ENCODE measurements at regions not wholly inside any gene's neighbourhood (a gene's known extent, or its start where the extent isn't known, plus 50 kb on each side); places are given as distances from the start of the nearest gene placed in this dataset.

DNA sequence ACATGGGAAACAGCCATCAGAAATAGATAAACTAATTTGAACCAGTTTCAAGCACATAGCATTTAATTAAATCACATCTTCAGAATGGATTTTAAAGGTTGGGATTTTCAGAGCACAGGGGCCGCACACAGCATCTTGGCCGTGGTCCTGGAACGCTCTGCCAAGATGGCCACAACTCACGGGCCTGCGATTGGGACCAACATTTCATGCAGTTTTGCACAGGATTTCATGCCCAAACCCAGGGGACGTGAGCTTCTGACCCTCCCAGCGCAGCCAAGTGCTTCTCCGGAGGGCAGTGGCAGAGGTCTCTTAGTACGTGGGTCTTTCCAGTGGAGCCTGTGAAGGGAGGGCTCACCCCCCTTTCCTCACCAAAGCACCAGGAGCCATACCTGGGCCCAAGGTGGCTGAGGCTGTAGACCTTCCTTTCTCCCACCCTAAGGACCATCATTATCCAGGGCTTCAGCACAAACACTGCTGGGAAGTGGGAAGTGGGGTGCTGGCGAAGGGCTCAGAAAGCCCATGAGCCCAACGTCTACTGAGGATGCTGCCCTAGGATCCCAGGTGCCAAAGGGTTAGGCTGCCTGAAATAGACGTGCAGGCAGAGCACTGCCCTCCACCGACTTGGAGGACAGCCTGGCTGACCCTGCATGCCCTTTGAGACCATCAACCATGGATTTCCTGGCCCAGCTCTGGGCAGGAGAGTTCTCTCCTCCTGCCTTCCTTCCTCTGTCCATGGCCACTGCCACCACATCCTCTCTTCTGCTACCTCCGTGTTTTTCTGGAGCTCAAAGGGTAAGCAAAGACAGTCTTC lies 611.2 kb upstream of the MGMT start:
- no peak for DNase-seq (ENCODE audit: low read depth)

DNA sequence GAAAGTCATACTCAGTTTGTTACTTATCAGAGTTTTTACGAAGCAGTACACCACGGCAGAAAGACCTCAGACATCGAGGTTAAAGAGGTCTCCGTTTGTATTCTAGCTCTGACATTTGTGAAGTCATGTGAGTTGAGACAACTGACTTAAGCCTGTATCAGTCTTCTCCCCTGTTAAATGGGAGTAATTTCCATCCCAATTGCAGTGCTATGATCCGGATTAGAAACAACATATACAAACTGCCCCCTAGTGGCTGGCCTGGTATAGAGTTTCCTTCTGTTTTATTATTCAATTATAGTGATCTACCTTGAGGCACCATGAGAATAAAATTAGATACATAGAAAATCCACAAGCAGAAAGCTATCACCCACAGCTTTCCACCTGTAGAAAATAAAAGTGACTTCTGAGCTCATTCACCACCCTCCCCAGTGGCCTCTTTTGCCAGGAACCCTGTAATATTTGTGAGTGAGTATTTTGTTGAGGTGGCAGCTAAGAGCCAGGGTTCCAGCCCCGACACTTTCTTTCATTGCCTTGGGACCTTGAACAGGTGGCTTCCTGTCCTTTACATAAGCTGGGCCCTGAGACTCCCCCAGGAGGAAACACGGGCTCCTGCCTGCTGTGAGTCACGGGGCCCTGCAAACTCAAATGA lies 607.2 kb upstream of the MGMT start:
- DNase-seq (ENCODE audit: low read depth) = no peak

DNA sequence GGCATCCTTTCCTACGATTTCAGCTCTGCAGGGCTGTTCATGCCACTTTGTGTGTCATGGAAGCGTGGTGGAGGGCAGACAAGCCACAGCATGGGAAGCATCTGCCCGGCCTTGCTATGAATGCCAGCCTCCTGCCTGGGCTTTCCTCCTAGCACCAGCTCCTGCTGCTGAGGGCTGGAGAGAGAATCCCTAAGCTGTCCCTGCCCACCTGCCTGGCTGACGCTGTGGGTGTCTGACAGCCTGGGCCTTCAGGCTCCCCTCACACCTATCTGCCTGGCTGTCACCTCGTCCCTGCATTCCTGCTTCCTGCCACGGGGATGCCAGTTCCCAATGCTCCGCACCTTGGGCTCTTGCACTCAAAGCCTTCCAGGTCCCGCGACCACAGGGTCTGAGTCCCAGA lies 606.5 kb upstream of the MGMT start:
- no peak for DNase-seq (ENCODE audit: low read depth)

DNA sequence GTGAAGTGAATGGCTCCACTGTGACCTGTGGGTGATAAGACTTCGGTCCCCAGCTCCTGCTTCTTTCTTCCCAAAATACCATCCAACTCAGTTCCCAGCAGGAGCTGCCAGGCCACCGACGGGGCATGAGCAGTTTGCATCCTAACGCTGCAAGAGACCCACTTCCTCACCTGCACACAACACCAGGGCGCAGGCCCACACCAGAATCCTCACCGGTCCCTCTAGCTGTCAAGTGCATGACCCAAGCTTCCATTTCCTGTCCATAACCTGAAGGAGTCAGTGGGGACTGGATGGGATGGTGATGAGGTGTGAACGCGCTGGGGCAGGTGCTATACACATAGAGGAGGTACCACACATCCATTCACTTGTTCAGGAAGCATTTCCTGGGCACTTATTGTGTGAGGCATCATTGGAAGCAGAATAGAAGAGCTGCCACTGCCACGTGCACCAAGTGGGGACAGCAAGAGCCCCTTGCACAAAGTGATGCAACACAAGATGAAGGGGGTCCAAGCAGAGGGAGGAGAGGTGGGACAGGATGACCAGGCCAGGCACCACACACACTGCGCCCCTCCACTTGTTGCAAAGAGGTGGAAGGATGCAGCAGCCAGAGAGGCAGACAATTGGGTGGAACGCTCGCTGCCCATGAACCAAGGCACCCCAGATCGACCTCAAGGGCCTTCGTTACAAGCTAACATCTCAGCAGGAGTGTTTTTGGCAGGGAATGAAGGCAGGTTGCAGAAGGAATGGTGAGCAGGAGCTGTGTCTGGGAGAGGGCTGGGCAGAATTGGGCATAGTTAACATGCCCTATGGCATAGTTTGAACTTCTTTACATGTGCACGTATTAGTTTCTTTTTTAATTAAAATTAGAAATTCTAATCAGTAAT lies 605.8 kb upstream of the MGMT start:
- no peak for DNase-seq (ENCODE audit: low read depth)

DNA sequence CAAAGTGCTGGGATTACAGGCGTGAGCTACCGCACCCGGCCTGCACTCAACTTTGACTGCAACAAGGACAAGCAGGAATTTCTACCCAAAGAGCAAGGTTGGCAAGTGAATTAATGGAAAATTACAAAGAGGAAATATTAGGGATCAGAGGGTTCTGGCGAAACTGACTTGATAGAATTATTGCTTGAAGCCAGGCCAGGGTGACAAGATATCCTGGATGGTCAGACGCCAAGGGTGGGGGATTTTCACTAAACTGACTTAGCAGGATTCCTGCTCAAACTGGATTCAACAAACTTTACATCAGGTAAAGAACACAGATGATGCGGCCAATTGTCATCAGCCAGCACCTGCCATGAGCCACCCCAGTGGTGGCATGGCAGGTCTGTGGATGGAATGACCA lies 603.6 kb upstream of the MGMT start:
- no peak for DNase-seq (ENCODE audit: low read depth)

DNA sequence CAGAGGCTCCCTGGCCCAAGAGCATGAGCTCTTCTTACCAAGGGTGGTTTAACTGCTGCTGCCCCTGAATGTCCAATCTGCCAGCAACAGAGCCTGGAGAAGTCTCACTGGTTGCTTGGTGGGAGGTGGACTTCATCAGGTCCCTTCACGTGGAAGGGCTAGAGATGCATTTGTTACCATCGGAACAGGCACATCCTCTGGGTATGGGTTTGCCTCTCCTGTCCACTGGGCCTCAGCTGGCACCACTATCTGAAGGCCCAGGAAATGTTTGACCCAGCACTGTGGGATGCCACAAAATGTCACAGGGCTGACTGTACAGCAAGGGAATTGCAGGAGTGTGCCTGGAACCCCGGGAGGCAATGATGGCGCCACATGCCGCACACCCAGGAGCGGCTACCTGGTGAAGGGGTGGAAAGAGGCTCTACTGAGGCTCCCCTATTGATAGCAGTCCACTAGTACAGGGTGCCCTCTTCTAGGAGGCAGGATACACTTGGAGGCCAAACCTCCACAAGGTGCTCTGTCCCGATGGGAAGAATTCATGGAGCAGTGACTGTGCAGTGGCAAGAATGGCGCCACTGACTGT lies 603.1 kb upstream of the MGMT start:
- no peak for DNase-seq (ENCODE audit: low read depth)

DNA sequence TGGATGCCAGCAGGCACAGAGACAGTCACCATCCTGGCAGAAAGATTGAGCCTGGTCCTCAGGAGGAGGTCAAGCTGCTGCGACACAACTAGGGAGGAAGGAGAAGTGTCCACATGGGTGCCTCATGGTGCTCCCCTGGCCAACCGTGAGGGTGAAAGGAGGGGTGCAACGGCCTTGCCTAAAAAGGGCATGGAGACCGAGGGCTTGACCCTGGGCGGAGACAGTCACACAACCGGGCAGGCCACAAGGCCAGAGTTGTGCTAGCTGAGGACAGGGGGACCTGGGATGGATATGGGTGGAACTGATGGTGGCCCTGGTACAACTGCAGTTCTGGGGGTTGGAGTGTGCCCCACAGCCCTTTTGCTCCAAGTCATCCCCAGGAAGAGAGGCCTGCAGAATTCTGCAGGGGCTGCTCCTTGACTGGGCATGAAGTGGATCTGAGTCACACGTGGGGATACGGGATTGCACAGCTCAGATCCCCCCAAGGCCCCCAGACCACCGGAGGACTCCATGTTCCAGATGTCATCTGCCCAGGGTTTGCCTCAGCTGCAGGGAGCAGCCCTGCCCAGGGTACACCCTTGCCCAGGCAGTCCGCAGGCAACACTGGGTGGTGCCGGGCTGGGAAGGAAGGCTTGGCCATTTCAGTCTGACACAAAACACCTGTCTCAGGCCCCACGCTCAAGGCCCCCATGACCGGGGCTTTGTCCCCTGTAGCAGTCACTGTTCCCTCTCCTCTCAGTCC lies 602.3 kb upstream of the MGMT start:
- no peak for DNase-seq (ENCODE audit: low read depth)

DNA sequence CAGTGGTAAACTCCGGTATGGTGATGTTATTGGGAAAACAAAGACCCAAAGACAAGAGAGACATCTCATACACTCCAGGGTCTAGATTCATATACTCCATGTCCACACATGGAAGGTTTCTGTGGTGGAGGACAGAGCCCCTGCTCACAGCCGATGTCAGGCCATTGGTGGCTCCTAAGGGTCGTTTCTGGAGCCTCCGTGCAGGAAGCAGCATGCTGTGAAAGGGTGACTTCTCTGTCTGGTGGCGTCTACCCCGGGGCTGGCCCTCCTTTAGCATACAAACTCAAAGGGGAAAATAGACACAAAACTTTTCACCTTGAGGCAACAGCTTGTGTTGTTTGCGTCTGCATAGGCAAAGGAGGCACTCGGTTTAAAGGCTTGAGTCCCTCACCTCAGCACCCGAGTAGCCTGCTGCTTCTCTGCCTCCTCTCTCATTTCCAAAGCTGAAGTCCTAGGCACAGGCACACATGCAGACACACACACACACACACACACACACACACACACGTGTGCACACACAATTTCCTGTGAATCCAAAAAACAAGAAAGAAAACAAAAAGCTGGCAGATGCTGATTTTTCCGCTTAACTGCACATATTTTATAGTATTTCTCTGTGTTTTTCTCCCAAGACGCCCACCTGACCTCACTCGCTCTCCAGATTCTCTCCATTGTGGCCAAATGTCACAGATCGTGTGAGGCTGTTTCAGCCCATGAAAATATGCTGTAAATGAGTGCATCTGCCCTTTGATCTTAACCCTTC lies 601.4 kb upstream of the MGMT start:
- no peak for DNase-seq (ENCODE audit: low read depth)

DNA sequence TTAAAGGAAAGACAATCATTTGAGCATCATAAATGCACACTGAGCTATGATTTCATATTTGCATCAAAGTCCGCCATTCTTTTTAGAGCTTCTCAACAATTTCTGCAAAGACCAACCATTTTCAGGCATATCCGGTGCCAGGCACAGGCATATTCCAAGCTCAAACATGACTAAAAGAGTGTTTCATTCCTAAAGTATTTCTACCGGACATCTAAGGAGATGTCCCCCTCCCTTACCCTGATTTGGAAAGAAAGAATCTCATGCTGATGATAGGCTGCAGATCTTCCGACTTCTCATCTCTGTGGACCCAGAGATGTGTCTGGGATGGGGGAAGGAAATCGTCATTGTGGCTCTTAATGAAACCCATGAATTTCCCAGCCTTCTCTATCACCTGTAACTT lies 600.5 kb upstream of the MGMT start:
- no peak for DNase-seq (ENCODE audit: low read depth)

DNA sequence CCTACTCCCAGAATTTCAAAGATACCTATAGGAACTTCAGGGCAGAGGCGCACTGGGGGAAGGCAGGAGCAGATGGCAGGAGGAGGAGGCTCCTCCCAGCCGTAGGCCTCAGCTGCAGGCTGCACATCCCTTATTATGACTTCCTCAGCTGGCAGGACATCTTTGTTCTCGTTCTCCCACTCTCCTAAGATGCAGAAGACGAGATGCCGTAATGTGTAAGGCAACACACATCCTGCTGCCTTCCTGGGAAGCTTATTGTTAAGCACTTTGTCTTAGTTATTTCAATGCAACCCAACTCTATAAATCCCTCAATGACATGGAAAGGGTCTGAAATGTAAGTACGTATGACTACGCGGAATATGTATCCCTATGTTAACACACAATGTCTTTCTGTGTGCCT lies 599.8 kb upstream of the MGMT start:
- no peak for DNase-seq (ENCODE audit: low read depth)

DNA sequence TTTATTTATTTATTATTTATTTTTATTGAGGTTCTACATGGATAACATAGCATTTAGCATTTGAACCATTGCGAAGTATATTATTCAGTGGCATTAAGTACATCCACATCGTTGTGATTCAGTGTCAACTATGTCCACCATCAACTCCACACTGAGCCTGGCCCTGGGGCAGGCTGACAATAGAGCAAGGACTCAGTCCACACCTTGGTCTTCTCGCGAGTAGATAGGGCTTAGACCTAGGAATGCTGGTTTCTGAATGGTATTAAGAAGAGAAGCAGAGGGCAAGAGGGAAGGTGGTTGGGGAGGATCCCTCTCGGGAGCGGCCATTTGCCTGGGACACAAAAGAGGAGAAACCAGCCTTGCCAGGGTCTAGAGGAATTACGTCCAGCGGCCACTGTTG lies 599.2 kb upstream of the MGMT start:
- no peak for DNase-seq (ENCODE audit: low read depth)

DNA sequence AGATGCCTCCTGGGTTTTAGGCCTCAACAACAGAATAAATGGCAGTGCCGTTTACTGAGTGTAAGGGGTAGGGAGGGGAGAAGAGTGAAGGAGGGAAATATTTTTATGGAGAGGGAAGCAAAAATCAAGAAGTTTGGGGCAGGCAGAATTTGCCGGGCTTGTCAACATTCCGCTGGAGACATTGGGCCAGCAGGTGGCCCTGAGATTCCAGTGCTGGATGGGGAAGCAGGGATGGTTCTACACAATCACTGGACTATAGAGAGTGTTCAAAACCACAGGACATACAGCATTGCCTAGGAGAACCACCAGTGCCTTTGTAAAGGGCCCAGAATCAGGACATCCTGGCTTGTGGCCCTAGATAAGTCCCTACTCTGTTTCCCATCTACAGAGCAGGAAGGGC lies 598.6 kb upstream of the MGMT start:
- DNase-seq (ENCODE audit: low read depth) = no peak

DNA sequence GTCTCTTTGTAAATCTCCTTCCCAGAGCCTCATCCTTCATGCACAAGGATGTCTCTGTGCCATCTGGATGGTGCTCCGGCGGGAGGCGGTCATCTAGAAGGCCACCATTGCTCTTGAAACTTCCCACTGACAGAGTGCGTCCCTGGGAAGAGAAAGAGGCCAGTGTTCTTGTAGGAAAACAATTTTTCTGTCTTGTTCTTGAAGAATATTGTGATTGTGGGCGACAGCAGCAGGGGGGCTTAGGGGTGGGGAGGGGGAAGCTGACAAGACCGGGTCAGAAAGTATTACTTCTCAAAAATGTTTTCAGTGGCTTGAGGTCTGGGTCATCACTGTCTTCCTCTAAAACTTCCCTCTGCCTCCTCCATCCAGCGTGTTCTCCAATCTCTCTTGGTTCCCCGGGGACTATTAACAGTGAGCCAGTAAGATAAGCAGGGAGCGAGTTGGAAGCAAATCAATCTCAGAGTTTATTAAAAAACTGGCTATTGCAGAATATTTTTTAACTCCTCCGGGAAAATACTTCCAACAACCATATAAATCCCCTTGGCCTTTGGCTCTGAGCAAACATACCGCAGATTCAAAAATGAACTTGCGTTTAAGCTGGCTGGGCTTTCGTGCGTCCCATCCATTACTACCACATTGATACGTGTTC lies 597.8 kb upstream of the MGMT start:
- DNase-seq (ENCODE audit: low read depth) = no peak

DNA sequence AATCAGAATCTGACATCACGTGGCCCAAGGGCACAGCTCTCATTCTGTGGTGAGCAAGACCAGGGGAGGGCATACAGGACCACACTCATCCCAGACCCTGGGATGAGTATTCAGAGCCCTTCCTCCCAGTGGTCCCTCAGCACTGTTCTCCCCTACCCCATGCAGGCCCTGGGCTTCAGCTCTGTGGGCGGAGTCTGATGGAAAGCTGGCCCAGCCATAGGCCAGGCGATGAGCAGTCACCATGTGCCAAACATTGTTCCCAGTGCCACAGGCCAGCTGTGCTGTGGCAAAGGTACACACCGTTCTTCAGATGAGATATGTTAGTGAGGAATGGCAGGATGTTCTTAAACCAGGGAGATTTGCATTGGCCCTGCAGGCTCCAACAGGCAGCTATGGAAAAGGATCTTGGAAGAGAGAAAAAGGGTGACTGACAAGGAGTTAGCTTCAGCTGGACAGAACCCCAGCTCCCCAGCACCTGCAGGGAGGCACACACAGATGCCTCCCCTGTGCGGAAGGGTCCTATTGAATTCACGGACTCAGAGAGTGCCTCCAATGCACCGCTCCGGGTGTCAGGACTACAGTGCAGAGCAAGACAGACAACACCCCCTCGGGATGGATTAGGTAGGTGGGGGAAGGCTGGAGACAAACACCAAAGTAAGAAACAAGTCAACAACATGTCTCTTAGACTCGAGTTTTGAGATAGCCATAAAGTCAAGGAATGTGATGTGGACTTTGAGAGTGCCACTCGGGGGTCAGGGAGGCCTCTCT lies 596.0 kb upstream of the MGMT start:
- DNase-seq (ENCODE audit: low read depth) = no peak

DNA sequence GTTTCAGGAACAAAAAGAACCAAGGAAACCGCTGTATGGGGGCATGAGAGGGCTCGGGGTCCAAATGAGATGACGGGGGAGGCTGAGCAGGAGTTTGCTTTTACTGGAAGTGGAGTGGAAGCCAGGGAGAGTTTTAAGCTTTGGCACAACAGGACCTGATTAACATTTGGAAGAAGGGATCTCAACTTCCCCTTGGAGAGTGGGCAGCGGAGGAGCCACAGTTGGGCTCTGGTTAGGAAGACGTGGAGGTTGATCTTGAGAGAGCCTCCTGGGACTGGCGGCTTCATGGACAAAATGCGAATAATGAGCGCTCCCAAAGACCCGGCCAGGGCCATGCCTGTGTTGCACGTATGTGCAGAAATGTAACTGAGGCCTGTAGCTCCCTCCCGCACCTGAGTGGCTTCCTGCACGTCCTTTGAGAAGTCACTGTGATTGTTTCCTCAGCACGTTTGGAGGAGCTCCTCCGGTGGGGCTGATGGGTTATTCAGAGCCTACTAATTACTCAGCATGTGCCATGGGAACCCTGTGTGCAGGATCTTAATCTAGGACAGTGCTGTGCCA lies 595.3 kb upstream of the MGMT start:
- no peak for DNase-seq (ENCODE audit: low read depth)

DNA sequence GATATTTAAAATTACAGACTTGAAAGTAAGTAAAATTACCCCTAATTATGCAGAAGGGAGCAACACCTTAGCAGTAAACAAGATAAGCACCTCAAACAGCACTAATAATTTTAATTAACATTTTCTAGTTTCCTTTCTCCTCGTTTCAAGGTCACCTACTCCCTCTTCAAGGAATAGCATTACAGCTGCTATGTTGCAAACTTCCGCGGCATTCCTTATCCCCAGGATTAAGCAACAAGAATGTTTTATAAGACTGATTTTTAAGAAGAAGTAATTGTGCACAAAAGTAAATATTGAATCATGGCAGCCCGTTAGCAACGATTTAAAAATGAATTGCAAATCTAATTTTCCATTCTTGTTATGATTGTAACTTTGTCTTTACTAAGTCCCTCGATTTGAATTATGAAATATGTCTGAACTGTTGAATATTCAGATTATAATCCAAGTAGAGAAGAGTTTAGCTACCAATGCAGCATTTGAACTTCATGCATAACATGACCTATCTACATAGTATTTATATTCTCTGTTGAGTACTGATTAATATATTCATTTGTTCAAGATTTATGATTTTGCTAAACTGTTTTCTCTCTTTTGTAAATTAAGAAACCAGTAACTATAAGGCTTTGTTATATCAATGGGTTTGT lies 593.5 kb upstream of the MGMT start:
- no peak for DNase-seq (ENCODE audit: low read depth)

DNA sequence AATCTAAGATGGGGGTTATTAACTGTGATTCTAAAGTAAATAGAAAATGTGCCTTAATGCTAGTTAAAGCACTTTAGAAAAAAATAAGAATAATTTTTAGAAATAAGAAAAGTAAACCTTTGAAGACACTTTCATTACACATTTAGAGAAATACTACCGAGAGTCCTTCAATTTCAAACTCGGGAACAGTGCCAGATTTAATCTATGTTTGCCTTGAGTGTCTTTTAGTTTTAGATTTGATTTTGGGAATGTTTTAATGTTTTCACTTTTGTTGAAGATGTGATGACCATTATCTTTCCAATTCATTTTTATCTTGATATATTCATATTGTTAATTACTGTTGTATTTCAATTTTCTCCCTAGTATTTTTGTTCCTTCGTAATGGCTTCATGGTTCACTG lies 592.7 kb upstream of the MGMT start:
- DNase-seq (ENCODE audit: low read depth) = no peak

DNA sequence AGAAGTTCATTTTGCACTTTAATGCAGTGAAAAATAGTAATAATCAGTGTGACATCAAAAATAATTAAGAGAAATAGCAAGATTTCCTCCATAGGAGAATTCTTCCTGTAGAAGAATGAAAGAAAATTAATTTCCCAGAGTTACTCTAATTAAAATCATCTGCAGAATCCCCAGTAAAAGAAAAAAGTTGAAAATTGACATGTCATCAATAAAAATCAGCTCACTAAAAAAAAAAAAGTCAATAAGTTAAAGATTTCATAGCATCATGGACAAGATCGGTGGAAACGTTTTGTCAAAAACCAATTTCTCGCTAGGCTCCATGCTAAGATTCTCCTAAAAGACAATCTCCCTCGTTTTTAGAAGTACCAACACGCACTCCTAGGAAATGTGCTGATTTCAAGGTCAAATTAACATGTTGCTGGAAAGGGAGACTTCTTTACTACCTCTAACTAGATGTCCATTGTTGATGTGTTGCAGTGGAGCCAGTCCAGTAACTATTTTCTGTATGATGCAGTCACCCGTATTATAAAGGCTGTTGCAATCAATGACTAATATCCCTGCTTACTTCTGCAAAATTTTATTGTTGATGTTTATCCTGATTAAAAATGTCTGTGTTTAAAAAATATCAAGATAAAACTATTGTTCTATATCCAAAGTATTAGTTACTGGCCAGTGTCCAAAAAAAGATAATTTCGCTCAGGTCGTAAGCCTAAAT lies 591.9 kb upstream of the MGMT start:
- no peak for DNase-seq (ENCODE audit: low read depth)

All from HS-5 (cell line).